Mesodermal cell (in vitro differentiated cells): ENCODE measurements at regions not wholly inside any gene's neighbourhood (a gene's known extent, or its start where the extent isn't known, plus 50 kb on each side); places are given as distances from the start of the nearest gene placed in this dataset.

ENCODE experiments used
- H3K27ac ChIP-seq: 2 replicates; pipeline ENCODE4 v1.7.0; 2013; ENCODE audit warnings: mild to moderate bottlenecking, low read depth, low read length, moderate library complexity; ENCODE audit not compliant: severe bottlenecking
- H3K36me3 ChIP-seq: 2 replicates; pipeline ENCODE4 v1.7.1; 2013; ENCODE audit warnings: mild to moderate bottlenecking, low read length, moderate library complexity; ENCODE audit not compliant: control insufficient read depth, insufficient read depth
- H3K4me1 ChIP-seq: one replicate; pipeline ENCODE4 v1.7.1; 2013; ENCODE audit warnings: mild to moderate bottlenecking, low read length; ENCODE audit not compliant: insufficient read depth, control insufficient read depth, poor library complexity, severe bottlenecking
- H3K4me3 ChIP-seq: 2 replicates; pipeline ENCODE4 v1.7.0; 2013; ENCODE audit warnings: low read length, control low read depth, mild to moderate bottlenecking; ENCODE audit not compliant: insufficient read depth, poor library complexity, severe bottlenecking; ENCODE audit errors: extremely low read depth
- H3K9me3 ChIP-seq: 2 replicates; pipeline ENCODE4 v1.7.1; 2013; ENCODE audit warnings: mild to moderate bottlenecking, low read length, moderate library complexity; ENCODE audit not compliant: control insufficient read depth
- WGBS, 2 experiments: methylation state at CpG; one replicate each; pipeline ENCODE4 v1.1.5; 2013; ENCODE audit warnings: missing lambda C conversion rate in 2 of 2; ENCODE audit not compliant: insufficient coverage in 2 of 2; 5-methylcytosine and 5-hydroxymethylcytosine counted together

DNA sequence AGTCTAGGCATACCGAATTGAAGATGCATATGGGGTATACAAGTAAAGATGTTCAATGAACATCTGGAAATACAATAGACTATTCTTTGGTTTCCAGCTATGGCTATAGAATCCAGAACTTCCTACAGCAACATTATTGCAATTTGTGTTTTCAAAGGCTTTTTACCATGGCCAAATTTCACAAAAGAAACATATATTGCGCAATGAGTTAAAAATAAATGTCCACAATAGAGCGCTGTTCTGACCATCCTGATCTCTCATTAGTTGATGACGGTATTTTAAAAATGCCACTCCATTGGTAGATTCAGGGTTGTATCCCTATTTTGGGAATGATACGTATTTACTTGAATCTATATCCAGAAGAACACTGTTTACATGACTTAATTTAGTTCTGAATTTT lies 139.2 kb downstream of the LINC00632 start:
- Histone ChIP-seq H3K4me3 (no peak overlapping the region), H3K27ac (no peak overlapping the region), H3K9me3 (no peaks in the 10 kb centered on the region), H3K4me1 (no peaks in the 10 kb centered on the region), H3K36me3 (no peaks in the 10 kb centered on the region)
- WGBS, 2 experiments: 100% methylated on average over 1 to 3 of the region's 5 CpGs

DNA sequence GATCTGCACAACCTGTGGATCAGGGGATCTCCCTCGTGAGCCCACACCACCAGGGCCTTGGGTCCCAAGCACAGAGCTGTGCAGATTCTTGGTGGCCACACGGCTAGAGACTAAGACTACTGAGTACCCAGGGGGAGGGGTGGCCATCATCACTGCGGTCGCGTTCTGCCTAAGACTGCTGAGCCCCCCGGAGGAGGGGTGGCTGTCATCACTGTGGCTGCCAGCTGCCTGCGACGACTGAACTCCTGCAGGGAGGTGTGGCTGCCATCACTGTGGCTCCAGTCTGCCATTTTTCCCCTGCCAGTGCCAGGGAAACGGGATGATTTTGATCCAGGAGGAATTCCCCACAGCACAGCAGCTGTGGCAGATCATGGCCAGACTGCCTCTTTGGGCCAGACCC lies 141.7 kb upstream of the SPANXB1 start:
- Histone ChIP-seq H3K36me3 (no peaks in the 10 kb centered on the region), H3K27ac (no peak overlapping the region), H3K4me3 (no peak overlapping the region), H3K9me3 (no peaks in the 10 kb centered on the region), H3K4me1 (no peaks in the 10 kb centered on the region)
- 97% methylated on average over 6 of the region's 9 CpGs; no CpG with 5 or more reads in 1 of the 2 experiments for WGBS, 2 experiments

DNA sequence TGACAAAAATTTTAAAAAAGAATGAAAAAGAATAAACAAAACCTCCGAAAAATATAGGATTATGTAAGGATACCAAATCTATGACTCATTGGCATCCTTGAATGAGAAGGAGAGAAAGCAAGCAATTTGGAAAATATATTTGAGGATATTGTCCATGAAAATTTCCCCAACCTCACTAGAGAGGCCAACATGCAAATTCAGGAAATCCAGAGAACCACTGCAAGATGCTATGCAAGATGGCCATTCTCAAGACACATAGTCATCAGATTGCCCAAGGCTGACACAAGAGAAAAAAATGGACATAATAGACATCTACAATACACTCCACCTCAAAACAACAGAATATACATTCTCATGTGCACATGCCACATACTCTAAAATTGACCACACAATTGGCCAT lies 135.9 kb upstream of the SPANXB1 start:
- no peaks in the 10 kb centered on the region for H3K9me3 ChIP-seq
- no CpG with 5 or more reads among the region's 1 CpG for WGBS, 2 experiments
- no peaks in the 10 kb centered on the region for H3K36me3 ChIP-seq
- no peak overlapping the region for H3K4me3 ChIP-seq
- H3K27ac ChIP-seq: no peak overlapping the region
- no peaks in the 10 kb centered on the region for H3K4me1 ChIP-seq

DNA sequence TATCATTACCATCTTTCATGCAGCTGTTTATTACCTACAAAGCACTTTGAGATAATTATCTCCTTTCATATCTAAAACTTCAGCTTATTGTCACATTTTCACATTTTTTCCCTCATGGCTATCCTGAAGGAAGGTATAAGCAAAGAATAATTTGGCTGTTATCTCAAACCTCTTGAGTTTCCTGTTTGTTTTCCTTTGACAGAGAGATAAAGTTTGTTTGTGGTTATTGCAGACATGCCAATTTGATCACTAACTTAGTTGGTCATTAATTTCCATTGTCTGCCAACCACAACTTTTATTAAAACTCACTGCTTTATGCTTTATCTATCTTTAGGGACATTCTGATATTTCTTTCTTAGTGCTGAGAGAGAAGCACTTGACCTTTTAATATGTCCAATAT lies 89.8 kb upstream of the SPANXB1 start:
- Histone ChIP-seq H3K36me3 (no peaks in the 10 kb centered on the region), H3K4me1 (no peaks in the 10 kb centered on the region), H3K4me3 (no peak overlapping the region), H3K27ac (no peak overlapping the region), H3K9me3 (no peaks in the 10 kb centered on the region)

- WGBS, 2 experiments: no CpG with 5 or more reads among the region's 3 CpGs
- Histone ChIP-seq H3K36me3 (no peaks in the 10 kb centered on the region), H3K27ac (no peak overlapping the region), H3K4me1 (no peaks in the 10 kb centered on the region), H3K4me3 (no peak overlapping the region), H3K9me3 (no peaks in the 10 kb centered on the region)
Measured at GRCh38 chrX:140913802-140914501, 88.4 kb upstream of the SPANXB1 start.

DNA sequence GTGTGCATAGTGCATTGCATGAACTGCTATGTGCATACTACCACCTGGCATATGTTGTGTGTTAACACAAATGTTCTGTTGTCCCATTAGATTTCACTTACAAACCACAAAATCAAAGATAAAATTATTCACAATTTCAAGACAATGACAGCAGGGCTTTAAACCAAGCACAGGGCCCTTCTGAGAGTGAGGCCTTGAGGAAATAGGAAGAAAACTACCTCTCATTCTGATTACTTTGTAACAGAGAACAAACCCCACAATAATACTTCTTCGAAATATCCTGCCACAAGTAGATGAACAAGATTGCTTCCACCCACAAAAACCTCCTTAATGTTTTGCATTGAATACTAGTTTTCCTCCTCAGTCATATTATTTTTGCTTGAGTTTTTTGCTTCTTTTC lies 85.5 kb upstream of the SPANXB1 start:
- Histone ChIP-seq H3K4me1 (no peaks in the 10 kb centered on the region), H3K9me3 (no peaks in the 10 kb centered on the region), H3K27ac (no peak overlapping the region), H3K4me3 (no peak overlapping the region), H3K36me3 (no peaks in the 10 kb centered on the region)
- WGBS, 2 experiments: no CpG with 5 or more reads among the region's 1 CpG

GRCh38 chrX:140917354-140918115 lies 84.9 kb upstream of the SPANXB1 start:
- 100% methylated on average over 1 of the region's 4 CpGs; no CpG with 5 or more reads in 1 of the 2 experiments for WGBS, 2 experiments
- Histone ChIP-seq H3K9me3 (no peaks in the 10 kb centered on the region), H3K4me3 (no peak overlapping the region), H3K27ac (no peak overlapping the region), H3K36me3 (no peaks in the 10 kb centered on the region), H3K4me1 (no peaks in the 10 kb centered on the region)

GRCh38 chrX:140918398-140919038 lies 83.9 kb upstream of the SPANXB1 start:
- Histone ChIP-seq H3K9me3 (no peaks in the 10 kb centered on the region), H3K4me3 (no peak overlapping the region), H3K36me3 (no peaks in the 10 kb centered on the region), H3K4me1 (no peaks in the 10 kb centered on the region), H3K27ac (peak overlapping the region; percentile 49)
- 45 to 50% methylated on average over 6 to 8 of the region's 14 CpGs for WGBS, 2 experiments

- no peak overlapping the region for H3K4me3 ChIP-seq
- 92 to 94% methylated on average over 3 to 4 of the region's 5 CpGs for WGBS, 2 experiments
- no peak overlapping the region for H3K27ac ChIP-seq
- H3K36me3 ChIP-seq: no peaks in the 10 kb centered on the region
- H3K4me1 ChIP-seq: no peaks in the 10 kb centered on the region
- H3K9me3 ChIP-seq: no peaks in the 10 kb centered on the region
Measured at GRCh38 chrX:140920416-140920815, 82.0 kb upstream of the SPANXB1 start.

GRCh38 chrX:140923118-140923517 lies 79.3 kb upstream of the SPANXB1 start:
- Histone ChIP-seq H3K36me3 (no peaks in the 10 kb centered on the region), H3K4me1 (no peaks in the 10 kb centered on the region), H3K27ac (no peak overlapping the region), H3K4me3 (no peak overlapping the region), H3K9me3 (no peaks in the 10 kb centered on the region)
- no CpG with 5 or more reads among the region's 4 CpGs for WGBS, 2 experiments

GRCh38 chrX:140928739-140929138 lies 73.7 kb upstream of the SPANXB1 start:
- Histone ChIP-seq H3K4me1 (no peaks in the 10 kb centered on the region), H3K9me3 (no peaks in the 10 kb centered on the region), H3K36me3 (no peaks in the 10 kb centered on the region), H3K27ac (no peak overlapping the region), H3K4me3 (no peak overlapping the region)
- no CpG with 5 or more reads among the region's 3 CpGs for WGBS, 2 experiments
